ENCODE measurements at regions not wholly inside any gene's neighbourhood (a gene's known extent, or its start where the extent isn't known, plus 50 kb on each side); places are given as distances from the start of the nearest gene placed in this dataset.
"Not testable (repeated sequence)": the region's sequence is repeated elsewhere in the genome, so short reads cannot be mapped to it uniquely, and the experiment has no call there.

GRCh38 chr2:133985563-133985962, 268.3 kb upstream of the MGAT5 start:
- H3K4me3 Mint-ChIP-seq = no peak overlapping the region
- no peak for DNase-seq
- H3K36me3 Mint-ChIP-seq (ENCODE audit: low read depth) = no peaks in the 10 kb centered on the region
- H3K27me3 Mint-ChIP-seq = peaks cover 13% of the 10 kb centered on the region
- no peak overlapping the region for H3K27ac Mint-ChIP-seq
- no peaks in the 10 kb centered on the region for H3K4me1 Mint-ChIP-seq (ENCODE audit: low read depth)
- H3K9me3 Mint-ChIP-seq = no peaks in the 10 kb centered on the region

GRCh38 chr2:133986081-133986837, 267.6 kb upstream of the MGAT5 start:
- no peak for DNase-seq
- Mint-ChIP-seq H3K27me3 (peaks cover 19% of the 10 kb centered on the region), H3K9me3 (no peaks in the 10 kb centered on the region), H3K4me1 (ENCODE audit: low read depth) (no peaks in the 10 kb centered on the region), H3K36me3 (ENCODE audit: low read depth) (no peaks in the 10 kb centered on the region), H3K27ac (no peak overlapping the region), H3K4me3 (no peak overlapping the region)

GRCh38 chr2:133986881-133987795, 266.7 kb upstream of the MGAT5 start:
- Mint-ChIP-seq H3K36me3 (ENCODE audit: low read depth) (no peaks in the 10 kb centered on the region), H3K27ac (no peak overlapping the region), H3K9me3 (no peaks in the 10 kb centered on the region), H3K4me1 (ENCODE audit: low read depth) (no peaks in the 10 kb centered on the region), H3K4me3 (no peak overlapping the region), H3K27me3 (peaks cover 22% of the 10 kb centered on the region)
- no peak for DNase-seq

- Mint-ChIP-seq H3K4me1 (ENCODE audit: low read depth) (no peaks in the 10 kb centered on the region), H3K9me3 (no peaks in the 10 kb centered on the region), H3K27me3 (peaks cover 22% of the 10 kb centered on the region), H3K36me3 (ENCODE audit: low read depth) (no peaks in the 10 kb centered on the region), H3K27ac (no peak overlapping the region), H3K4me3 (no peak overlapping the region)
- no peak for DNase-seq
Observed at GRCh38 chr2:133988316-133988891, 265.5 kb upstream of the MGAT5 start.

- H3K4me3 Mint-ChIP-seq = no peak overlapping the region
- no peak overlapping the region for H3K27ac Mint-ChIP-seq
- no peak for DNase-seq
- peaks cover 21% of the 10 kb centered on the region for H3K27me3 Mint-ChIP-seq
- no peaks in the 10 kb centered on the region for H3K36me3 Mint-ChIP-seq (ENCODE audit: low read depth)
- no peaks in the 10 kb centered on the region for H3K4me1 Mint-ChIP-seq (ENCODE audit: low read depth)
- no peaks in the 10 kb centered on the region for H3K9me3 Mint-ChIP-seq
Observed at GRCh38 chr2:133991606-133992168, 262.2 kb upstream of the MGAT5 start.

GRCh38 chr2:133992454-133992853, 261.4 kb upstream of the MGAT5 start:
- Mint-ChIP-seq H3K36me3 (ENCODE audit: low read depth) (no peaks in the 10 kb centered on the region), H3K9me3 (no peaks in the 10 kb centered on the region), H3K4me3 (no peak overlapping the region), H3K4me1 (ENCODE audit: low read depth) (no peaks in the 10 kb centered on the region), H3K27me3 (peaks cover 20% of the 10 kb centered on the region), H3K27ac (no peak overlapping the region)
- no peak for DNase-seq

GRCh38 chr2:133993160-133993559, 260.7 kb upstream of the MGAT5 start:
- Mint-ChIP-seq H3K9me3 (no peaks in the 10 kb centered on the region), H3K27ac (no peak overlapping the region), H3K4me1 (ENCODE audit: low read depth) (no peaks in the 10 kb centered on the region), H3K27me3 (peaks cover 18% of the 10 kb centered on the region), H3K36me3 (ENCODE audit: low read depth) (no peaks in the 10 kb centered on the region), H3K4me3 (no peak overlapping the region)
- DNase-seq = no peak

GRCh38 chr2:133998726-133999125, 255.1 kb upstream of the MGAT5 start:
- not testable (repeated sequence) for DNase-seq

GRCh38 chr2:134002391-134002790, 251.5 kb upstream of the MGAT5 start:
- no peaks in the 10 kb centered on the region for H3K4me1 Mint-ChIP-seq (ENCODE audit: low read depth)
- no peaks in the 10 kb centered on the region for H3K36me3 Mint-ChIP-seq (ENCODE audit: low read depth)
- no peak overlapping the region for H3K27ac Mint-ChIP-seq
- peaks cover 20% of the 10 kb centered on the region for H3K27me3 Mint-ChIP-seq
- H3K9me3 Mint-ChIP-seq = no peaks in the 10 kb centered on the region
- H3K4me3 Mint-ChIP-seq = no peak overlapping the region
- DNase-seq = no peak

More at GRCh38 chr2:133998726-133999125, 255.1 kb upstream of the MGAT5 start:
- not testable (repeated sequence) for H3K4me1 Mint-ChIP-seq (ENCODE audit: low read depth); H3K9me3 Mint-ChIP-seq; H3K4me3 Mint-ChIP-seq; H3K27ac Mint-ChIP-seq; H3K36me3 Mint-ChIP-seq (ENCODE audit: low read depth)
- peaks cover 23% of the 10 kb centered on the region for H3K27me3 Mint-ChIP-seq

GRCh38 chr2:134002921-134003320, 251.0 kb upstream of the MGAT5 start:
- H3K4me1 Mint-ChIP-seq (ENCODE audit: low read depth) = no peaks in the 10 kb centered on the region
- peaks cover 20% of the 10 kb centered on the region for H3K27me3 Mint-ChIP-seq
- DNase-seq = no peak

GRCh38 chr2:134004467-134004866, 249.4 kb upstream of the MGAT5 start:
- H3K36me3 Mint-ChIP-seq (ENCODE audit: low read depth) = no peaks in the 10 kb centered on the region
- no peak overlapping the region for H3K4me3 Mint-ChIP-seq
- H3K27me3 Mint-ChIP-seq = peaks cover 16% of the 10 kb centered on the region
- DNase-seq = no peak
- H3K27ac Mint-ChIP-seq = no peak overlapping the region
- no peaks in the 10 kb centered on the region for H3K4me1 Mint-ChIP-seq (ENCODE audit: low read depth)
- no peaks in the 10 kb centered on the region for H3K9me3 Mint-ChIP-seq

More at GRCh38 chr2:134002921-134003320, 251.0 kb upstream of the MGAT5 start:
- no peak overlapping the region for H3K27ac Mint-ChIP-seq
- H3K4me3 Mint-ChIP-seq = no peak overlapping the region
- H3K36me3 Mint-ChIP-seq (ENCODE audit: low read depth) = no peaks in the 10 kb centered on the region
- no peaks in the 10 kb centered on the region for H3K9me3 Mint-ChIP-seq

GRCh38 chr2:134008837-134009236, 245.0 kb upstream of the MGAT5 start:
- Mint-ChIP-seq H3K4me3 (no peak overlapping the region), H3K4me1 (ENCODE audit: low read depth) (no peaks in the 10 kb centered on the region), H3K9me3 (no peaks in the 10 kb centered on the region), H3K27ac (no peak overlapping the region), H3K27me3 (no peaks in the 10 kb centered on the region), H3K36me3 (ENCODE audit: low read depth) (no peaks in the 10 kb centered on the region)
- no peak for DNase-seq

- no peak for DNase-seq
- Mint-ChIP-seq H3K9me3 (no peaks in the 10 kb centered on the region), H3K4me1 (ENCODE audit: low read depth) (no peaks in the 10 kb centered on the region), H3K27me3 (no peaks in the 10 kb centered on the region), H3K4me3 (no peak overlapping the region), H3K36me3 (ENCODE audit: low read depth) (no peaks in the 10 kb centered on the region), H3K27ac (no peak overlapping the region)
Observed at GRCh38 chr2:134009440-134009839, 244.4 kb upstream of the MGAT5 start.

- H3K9me3 Mint-ChIP-seq; H3K4me1 Mint-ChIP-seq (ENCODE audit: low read depth); DNase-seq; H3K27me3 Mint-ChIP-seq; H3K4me3 Mint-ChIP-seq; H3K36me3 Mint-ChIP-seq (ENCODE audit: low read depth); H3K27ac Mint-ChIP-seq: not testable (repeated sequence)
Observed at GRCh38 chr2:134009906-134010305, 244.0 kb upstream of the MGAT5 start.
